Omental fat pad (tissue), 3 donors: ENCODE measurements at regions not wholly inside any gene's neighbourhood (a gene's known extent, or its start where the extent isn't known, plus 50 kb on each side); places are given as distances from the start of the nearest gene placed in this dataset.

Experiments used
- ATAC-seq: fragments of 150-250 bp; one replicate; pipeline ENCODE4 v1.9.1; 2016; ENCODE audit warnings: mild to moderate bottlenecking, moderate library complexity; ENCODE audit not compliant: low FRiP score
- DNase-seq: peaks from one replicate; pipeline ENCODE4 v3.0.0-alpha.2; 2019; ENCODE audit warnings: low spot score
- TF ChIP-seq, protein P1 (sequence below), 3 donors: fragments of 450-650 bp; IDR thresholded peaks; one replicate each; pipeline ENCODE4 v1.5.1; 2016 to 2017; ENCODE audit warnings: antibody characterized with exemption in 3 of 3, mild to moderate bottlenecking in 3 of 3, moderate library complexity in 2 of 3

DNA sequence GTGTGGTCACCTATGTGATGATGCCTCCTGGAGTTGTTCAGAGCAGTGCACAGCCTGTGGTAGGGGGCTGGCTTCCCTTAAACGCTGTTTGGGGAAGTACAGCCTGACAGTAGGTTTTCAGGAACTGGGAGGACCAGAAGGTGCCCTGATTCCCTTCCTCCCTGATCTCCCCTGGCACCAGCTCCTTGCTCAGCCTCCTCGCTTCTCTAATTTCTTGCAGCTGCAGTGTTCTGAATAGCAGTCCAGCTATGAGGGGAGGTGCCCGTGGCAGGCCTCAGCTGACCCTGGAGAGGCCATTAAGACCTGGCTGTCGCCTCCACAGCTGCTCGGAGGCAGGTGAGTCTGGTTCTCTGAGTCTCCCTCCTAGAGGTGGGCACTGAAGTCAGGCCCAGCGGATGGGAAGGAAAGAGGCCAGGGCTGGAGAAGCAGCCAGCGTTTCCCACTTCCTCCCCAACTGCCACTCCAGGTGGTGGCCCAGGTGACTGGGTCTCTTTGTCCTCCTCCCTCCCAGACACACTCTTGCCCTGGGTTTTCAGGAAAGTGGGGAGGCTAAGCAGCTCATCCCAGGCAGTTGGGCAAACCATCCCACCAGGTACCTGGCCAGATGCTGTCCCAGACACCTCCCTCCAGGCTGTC, 52.0 kb upstream of the RPL11 start:
- DNase-seq, result no peak
- no peak for ATAC-seq

GRCh38 chr1:23638786-23639241, 52.8 kb upstream of the RPL11 start:
- TF ChIP-seq, protein P1, sequence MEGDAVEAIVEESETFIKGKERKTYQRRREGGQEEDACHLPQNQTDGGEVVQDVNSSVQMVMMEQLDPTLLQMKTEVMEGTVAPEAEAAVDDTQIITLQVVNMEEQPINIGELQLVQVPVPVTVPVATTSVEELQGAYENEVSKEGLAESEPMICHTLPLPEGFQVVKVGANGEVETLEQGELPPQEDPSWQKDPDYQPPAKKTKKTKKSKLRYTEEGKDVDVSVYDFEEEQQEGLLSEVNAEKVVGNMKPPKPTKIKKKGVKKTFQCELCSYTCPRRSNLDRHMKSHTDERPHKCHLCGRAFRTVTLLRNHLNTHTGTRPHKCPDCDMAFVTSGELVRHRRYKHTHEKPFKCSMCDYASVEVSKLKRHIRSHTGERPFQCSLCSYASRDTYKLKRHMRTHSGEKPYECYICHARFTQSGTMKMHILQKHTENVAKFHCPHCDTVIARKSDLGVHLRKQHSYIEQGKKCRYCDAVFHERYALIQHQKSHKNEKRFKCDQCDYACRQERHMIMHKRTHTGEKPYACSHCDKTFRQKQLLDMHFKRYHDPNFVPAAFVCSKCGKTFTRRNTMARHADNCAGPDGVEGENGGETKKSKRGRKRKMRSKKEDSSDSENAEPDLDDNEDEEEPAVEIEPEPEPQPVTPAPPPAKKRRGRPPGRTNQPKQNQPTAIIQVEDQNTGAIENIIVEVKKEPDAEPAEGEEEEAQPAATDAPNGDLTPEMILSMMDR (IDR thresholded peaks at IDR 0.05), result no peak
- peak; percentile 40 for ATAC-seq
- no peak for DNase-seq

More for the DNA sequence above, 52.0 kb upstream of the RPL11 start:
- TF ChIP-seq, protein P1 (IDR thresholded peaks at IDR 0.05), result no peak

- TF ChIP-seq, protein P1 (IDR thresholded peaks at IDR 0.05), result no peak
- ATAC-seq, result no peak
- no peak for DNase-seq
Measured at GRCh38 chr1:23638188-23638619, 53.4 kb upstream of the RPL11 start.

DNA sequence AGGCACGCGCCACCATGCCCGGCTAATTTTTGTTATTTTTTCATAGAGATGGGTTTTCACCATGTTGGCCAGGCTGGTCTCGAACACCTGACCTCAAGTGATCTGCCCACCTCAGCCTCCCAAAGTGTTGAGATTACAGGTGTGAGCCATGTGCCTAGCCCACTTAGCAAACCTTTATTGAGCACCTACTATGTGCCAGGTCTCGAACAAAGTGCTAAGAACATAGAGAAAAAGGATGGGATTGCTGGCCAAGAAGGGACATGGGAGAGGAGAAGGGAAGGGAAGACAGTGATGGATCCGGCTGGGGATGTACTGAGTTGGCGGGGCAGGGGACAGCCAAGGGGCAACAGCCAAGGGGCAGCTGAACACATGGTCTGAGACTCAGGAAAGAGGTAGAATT, 55.6 kb upstream of the RPL11 start:
- TF ChIP-seq, protein P1 (IDR thresholded peaks at IDR 0.05), result no peak
- DNase-seq (no peak), ATAC-seq (no peak)

DNA sequence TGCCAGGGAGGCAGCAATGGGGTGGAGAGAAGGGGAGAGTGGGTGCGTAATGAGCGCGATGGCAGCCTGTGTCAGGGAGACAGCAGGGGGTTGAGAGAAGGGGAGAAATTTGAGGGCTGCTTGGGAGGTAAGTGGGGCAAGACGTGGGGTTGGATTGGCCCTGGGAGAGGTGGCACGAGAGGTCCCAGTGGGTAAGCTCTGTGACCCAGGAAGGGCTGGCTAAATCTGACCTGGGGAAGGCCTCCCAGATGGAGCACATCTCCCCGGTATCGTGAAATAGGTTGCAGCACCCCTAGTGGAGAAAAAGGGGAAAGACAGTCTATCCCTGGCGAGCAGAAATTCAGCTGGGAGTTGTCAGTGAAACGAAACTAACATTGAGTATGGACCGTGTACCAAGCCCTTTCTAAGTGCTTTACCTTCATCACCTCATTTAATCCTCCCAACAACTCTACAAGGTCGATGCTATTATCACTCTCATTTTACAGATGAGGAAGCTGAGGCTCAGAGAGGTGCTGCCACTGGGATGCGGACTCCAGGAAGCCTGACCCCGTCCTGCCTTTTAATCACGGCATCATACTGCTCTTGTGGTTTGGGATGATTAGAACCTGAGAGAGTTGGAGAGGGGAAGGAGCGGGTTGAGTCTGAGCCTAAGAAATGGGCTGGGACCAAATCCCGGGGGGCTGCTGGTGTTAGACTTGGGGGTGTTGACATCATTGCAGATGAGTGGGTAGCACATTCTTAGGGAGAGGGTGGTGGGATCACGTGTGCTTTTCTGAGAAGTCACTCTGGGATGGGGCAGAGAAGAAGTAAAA, 56.6 kb upstream of the RPL11 start:
- ATAC-seq (peak; percentile 71), DNase-seq (no peak)
- TF ChIP-seq, protein P1 (IDR thresholded peaks at IDR 0.05), result peak in 2 of 3 donors; percentile 58 to 64

GRCh38 chr1:23634518-23634839, 57.1 kb upstream of the RPL11 start:
- TF ChIP-seq, protein P1 (IDR thresholded peaks at IDR 0.05), result no peak
- DNase-seq (no peak), ATAC-seq (no peak)
